ENCODE measurements at regions not wholly inside any gene's neighbourhood (a gene's known extent, or its start where the extent isn't known, plus 50 kb on each side); places are given as distances from the start of the nearest gene placed in this dataset.

- TF ChIP-seq EP300 (IDR thresholded peaks at IDR 0.05) = no peak
- TF ChIP-seq POLR2A (IDR thresholded peaks at IDR 0.05) = no peak
- TF ChIP-seq CTCF (IDR thresholded peaks at IDR 0.05) = no peak
- no peak for TF ChIP-seq POLR2AphosphoS5 (IDR thresholded peaks at IDR 0.05)
Observed at GRCh38 chr12:83958997-83959396, 953.6 kb downstream of the SLC6A15 start.
